ENCODE measurements at regions not wholly inside any gene's neighbourhood (a gene's known extent, or its start where the extent isn't known, plus 50 kb on each side); places are given as distances from the start of the nearest gene placed in this dataset.

GRCh38 chr16:85210423-85211169 is 98.3 kb upstream of the CIBAR2 start:
- H3K4me1 ChIP-seq = peaks cover 47% of the 10 kb centered on the region

GRCh38 chr16:85211271-85211801 is 99.1 kb upstream of the CIBAR2 start:
- no peaks in the 10 kb centered on the region for H3K27me3 ChIP-seq
- WGBS, 2 donors = 90 to 91% methylated on average over 8 to 17 of the region's 17 CpGs
- DNase-seq (no peak), ATAC-seq (no peak)
- intact Hi-C loops (cut with DNase I) = no loop called here
- peaks cover 40% of the 10 kb centered on the region for H3K4me1 ChIP-seq
- no peak for TF ChIP-seq POLR2A (IDR thresholded peaks at IDR 0.05)
- TF ChIP-seq, protein P1, sequence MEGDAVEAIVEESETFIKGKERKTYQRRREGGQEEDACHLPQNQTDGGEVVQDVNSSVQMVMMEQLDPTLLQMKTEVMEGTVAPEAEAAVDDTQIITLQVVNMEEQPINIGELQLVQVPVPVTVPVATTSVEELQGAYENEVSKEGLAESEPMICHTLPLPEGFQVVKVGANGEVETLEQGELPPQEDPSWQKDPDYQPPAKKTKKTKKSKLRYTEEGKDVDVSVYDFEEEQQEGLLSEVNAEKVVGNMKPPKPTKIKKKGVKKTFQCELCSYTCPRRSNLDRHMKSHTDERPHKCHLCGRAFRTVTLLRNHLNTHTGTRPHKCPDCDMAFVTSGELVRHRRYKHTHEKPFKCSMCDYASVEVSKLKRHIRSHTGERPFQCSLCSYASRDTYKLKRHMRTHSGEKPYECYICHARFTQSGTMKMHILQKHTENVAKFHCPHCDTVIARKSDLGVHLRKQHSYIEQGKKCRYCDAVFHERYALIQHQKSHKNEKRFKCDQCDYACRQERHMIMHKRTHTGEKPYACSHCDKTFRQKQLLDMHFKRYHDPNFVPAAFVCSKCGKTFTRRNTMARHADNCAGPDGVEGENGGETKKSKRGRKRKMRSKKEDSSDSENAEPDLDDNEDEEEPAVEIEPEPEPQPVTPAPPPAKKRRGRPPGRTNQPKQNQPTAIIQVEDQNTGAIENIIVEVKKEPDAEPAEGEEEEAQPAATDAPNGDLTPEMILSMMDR (IDR thresholded peaks at IDR 0.05) = no peak
- no peak overlapping the region for H3K4me3 ChIP-seq
- H3K9me3 ChIP-seq = no peaks in the 10 kb centered on the region
- no peaks in the 10 kb centered on the region for H3K36me3 ChIP-seq (replicated peaks in 1 of 2; ENCODE audit: insufficient read depth in 1 of 2, low read depth in 2 of 2)
- no peak overlapping the region for H3K27ac ChIP-seq

More at GRCh38 chr16:85210423-85211169, 98.3 kb upstream of the CIBAR2 start:
- TF ChIP-seq POLR2A (IDR thresholded peaks at IDR 0.05) = no peak
- TF ChIP-seq, protein P1 (IDR thresholded peaks at IDR 0.05) = no peak
- no peaks in the 10 kb centered on the region for H3K9me3 ChIP-seq
- intact Hi-C loops (cut with DNase I) = no loop called here
- no peak for ATAC-seq
- peak overlapping the region in 2 of 4 donors; percentile 10 to 34 for H3K27ac ChIP-seq
- H3K27me3 ChIP-seq = no peaks in the 10 kb centered on the region
- no peak for DNase-seq
- 80 to 85% methylated on average over 5 to 8 of the region's 8 CpGs for WGBS, 2 donors
- H3K36me3 ChIP-seq (replicated peaks in 1 of 2; ENCODE audit: insufficient read depth in 1 of 2, low read depth in 2 of 2) = no peaks in the 10 kb centered on the region
- H3K4me3 ChIP-seq = no peak overlapping the region

DNA sequence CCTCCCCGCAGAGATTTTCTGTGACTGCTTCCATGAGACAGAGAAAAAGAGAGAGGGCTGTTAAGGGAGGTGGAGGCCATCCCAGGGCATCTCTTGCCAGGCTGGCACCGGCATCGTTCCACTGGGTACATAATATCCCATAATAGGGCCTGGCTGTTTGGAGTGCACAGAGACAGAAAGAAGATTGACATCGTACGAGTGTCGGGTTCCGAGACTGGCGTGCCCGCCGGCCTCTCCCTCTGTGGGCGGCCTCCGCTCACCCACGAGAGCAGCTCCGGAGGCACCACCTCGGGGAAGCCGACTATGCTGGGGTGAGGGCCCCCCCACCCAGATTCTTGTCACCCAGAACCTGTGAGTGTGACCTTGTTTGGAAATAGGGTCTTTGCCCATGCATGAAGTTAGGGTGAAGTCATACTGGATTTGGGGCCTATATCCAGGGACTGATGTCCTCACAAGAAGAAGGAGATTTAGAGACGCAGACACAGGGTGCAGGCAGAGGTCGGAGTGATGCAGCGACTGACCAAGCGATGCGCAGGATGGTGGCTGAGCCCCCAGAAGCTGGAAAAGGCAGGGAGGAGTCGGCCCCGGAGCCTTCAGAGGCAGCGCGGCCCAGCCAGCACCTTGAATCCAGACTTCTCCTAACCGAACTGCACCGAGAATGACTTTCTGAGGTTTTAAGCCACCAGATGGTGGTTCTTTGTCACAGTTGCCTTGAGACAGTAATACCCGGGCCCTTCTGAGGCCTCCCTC is 101.8 kb upstream of the CIBAR2 start:
- no peaks in the 10 kb centered on the region for H3K36me3 ChIP-seq (replicated peaks in 1 of 2; ENCODE audit: insufficient read depth in 1 of 2, low read depth in 2 of 2)
- peak overlapping the region; percentile 36 to 77 (median 58) for H3K27ac ChIP-seq
- 91 to 94% methylated on average over 25 to 28 of the region's 28 CpGs for WGBS, 2 donors
- TF ChIP-seq POLR2A (IDR thresholded peaks at IDR 0.05) = no peak
- TF ChIP-seq, protein P1 (IDR thresholded peaks at IDR 0.05) = no peak
- DNase-seq (no peak), ATAC-seq (no peak)
- no peak overlapping the region for H3K4me3 ChIP-seq
- intact Hi-C loops (cut with DNase I) = no loop called here
- H3K27me3 ChIP-seq = no peaks in the 10 kb centered on the region
- H3K4me1 ChIP-seq = peaks cover 31% of the 10 kb centered on the region
- H3K9me3 ChIP-seq = no peaks in the 10 kb centered on the region

- no peaks in the 10 kb centered on the region for H3K36me3 ChIP-seq (replicated peaks in 1 of 2; ENCODE audit: insufficient read depth in 1 of 2, low read depth in 2 of 2)
- H3K9me3 ChIP-seq = no peaks in the 10 kb centered on the region
- no peaks in the 10 kb centered on the region for H3K27me3 ChIP-seq
- WGBS, 2 donors = 65 to 77% methylated on average over 8 of the region's 8 CpGs
- H3K4me3 ChIP-seq = no peak overlapping the region
- H3K4me1 ChIP-seq = peaks cover 38% of the 10 kb centered on the region
- intact Hi-C loops (cut with DNase I) = no loop called here
- TF ChIP-seq, protein P1 (IDR thresholded peaks at IDR 0.05) = no peak
- TF ChIP-seq POLR2A (IDR thresholded peaks at IDR 0.05) = no peak
- no peak for ATAC-seq
- no peak for DNase-seq
- no peak overlapping the region for H3K27ac ChIP-seq
Measured at GRCh38 chr16:85215478-85216118, 103.3 kb upstream of the CIBAR2 start.

Measured in body of pancreas (tissue), 4 donors.